ENCODE measurements at regions not wholly inside any gene's neighbourhood (a gene's known extent, or its start where the extent isn't known, plus 50 kb on each side); places are given as distances from the start of the nearest gene placed in this dataset.

GRCh38 chr2:145573608-145574007, 1053.7 kb upstream of the ZEB2 start:
- DNase-seq (ENCODE audit: low read depth) = no peak
- no peak overlapping the region for H3K4me3 ChIP-seq (ENCODE audit: low read length)
- TF ChIP-seq CTCF (conservative IDR thresholded peaks at IDR 0.05; ENCODE audit: low read depth, low read length) = no peak

GRCh38 chr2:145572238-145572637, 1052.3 kb upstream of the ZEB2 start:
- H3K4me3 ChIP-seq (ENCODE audit: low read length) = no peak overlapping the region
- no peak for TF ChIP-seq CTCF (conservative IDR thresholded peaks at IDR 0.05; ENCODE audit: low read depth, low read length)
- no peak for DNase-seq (ENCODE audit: low read depth)

GRCh38 chr2:145569108-145569507, 1049.2 kb upstream of the ZEB2 start:
- no peak for TF ChIP-seq CTCF (conservative IDR thresholded peaks at IDR 0.05; ENCODE audit: low read depth, low read length)
- no peak overlapping the region for H3K4me3 ChIP-seq (ENCODE audit: low read length)
- no peak for DNase-seq (ENCODE audit: low read depth)

GRCh38 chr2:145563741-145564615, 1044.1 kb upstream of the ZEB2 start:
- no peak for TF ChIP-seq CTCF (conservative IDR thresholded peaks at IDR 0.05; ENCODE audit: low read depth, low read length)
- H3K4me3 ChIP-seq (ENCODE audit: low read length) = no peak overlapping the region
- no peak for DNase-seq (ENCODE audit: low read depth)

- no peak for TF ChIP-seq CTCF (conservative IDR thresholded peaks at IDR 0.05; ENCODE audit: low read depth, low read length)
- no peak overlapping the region for H3K4me3 ChIP-seq (ENCODE audit: low read length)
- no peak for DNase-seq (ENCODE audit: low read depth)
Measured at GRCh38 chr2:145561152-145561551, 1041.2 kb upstream of the ZEB2 start.

- no peak overlapping the region for H3K4me3 ChIP-seq (ENCODE audit: low read length)
- no peak for DNase-seq (ENCODE audit: low read depth)
- TF ChIP-seq CTCF (conservative IDR thresholded peaks at IDR 0.05; ENCODE audit: low read depth, low read length) = no peak
Measured at GRCh38 chr2:145558617-145559350, 1038.9 kb upstream of the ZEB2 start.
